ENCODE measurements at regions not wholly inside any gene's neighbourhood (a gene's known extent, or its start where the extent isn't known, plus 50 kb on each side); places are given as distances from the start of the nearest gene placed in this dataset.

- no peak overlapping the region for H3K4me3 Mint-ChIP-seq (ENCODE audit: unreplicated experiment)
- H3K27me3 Mint-ChIP-seq (ENCODE audit: unreplicated experiment) = no peaks in the 10 kb centered on the region
- H3K4me1 Mint-ChIP-seq (ENCODE audit: unreplicated experiment) = no peaks in the 10 kb centered on the region
- DNase-seq (ENCODE audit: low spot score) = no peak
- H3K27ac Mint-ChIP-seq (ENCODE audit: unreplicated experiment) = no peak overlapping the region
- H3K36me3 Mint-ChIP-seq (ENCODE audit: low read depth, unreplicated experiment) = no peaks in the 10 kb centered on the region
- no peak for TF ChIP-seq CTCF (IDR thresholded peaks at IDR 0.05; ENCODE audit: unreplicated experiment)
- H3K9me3 Mint-ChIP-seq (ENCODE audit: unreplicated experiment) = no peaks in the 10 kb centered on the region
Observed at GRCh38 chr9:13865869-13866268, 448.1 kb downstream of the NFIB start.

- Mint-ChIP-seq H3K27ac (ENCODE audit: unreplicated experiment) (no peak overlapping the region), H3K27me3 (ENCODE audit: unreplicated experiment) (no peaks in the 10 kb centered on the region), H3K4me3 (ENCODE audit: unreplicated experiment) (no peak overlapping the region), H3K36me3 (ENCODE audit: low read depth, unreplicated experiment) (no peaks in the 10 kb centered on the region), H3K9me3 (ENCODE audit: unreplicated experiment) (no peaks in the 10 kb centered on the region), H3K4me1 (ENCODE audit: unreplicated experiment) (no peaks in the 10 kb centered on the region)
- DNase-seq (ENCODE audit: low spot score) = no peak
- TF ChIP-seq CTCF (IDR thresholded peaks at IDR 0.05; ENCODE audit: unreplicated experiment) = no peak
Observed at GRCh38 chr9:13863112-13863511, 450.8 kb downstream of the NFIB start.

- Mint-ChIP-seq H3K27ac (ENCODE audit: unreplicated experiment) (no peak overlapping the region), H3K36me3 (ENCODE audit: low read depth, unreplicated experiment) (no peaks in the 10 kb centered on the region), H3K4me1 (ENCODE audit: unreplicated experiment) (no peaks in the 10 kb centered on the region), H3K27me3 (ENCODE audit: unreplicated experiment) (no peaks in the 10 kb centered on the region), H3K4me3 (ENCODE audit: unreplicated experiment) (no peak overlapping the region), H3K9me3 (ENCODE audit: unreplicated experiment) (no peaks in the 10 kb centered on the region)
- no peak for DNase-seq (ENCODE audit: low spot score)
- TF ChIP-seq CTCF (IDR thresholded peaks at IDR 0.05; ENCODE audit: unreplicated experiment) = no peak
Observed at GRCh38 chr9:13862654-13863053, 451.3 kb downstream of the NFIB start.

- no peak for TF ChIP-seq CTCF (IDR thresholded peaks at IDR 0.05; ENCODE audit: unreplicated experiment)
- Mint-ChIP-seq H3K27ac (ENCODE audit: unreplicated experiment) (no peak overlapping the region), H3K4me1 (ENCODE audit: unreplicated experiment) (no peaks in the 10 kb centered on the region), H3K9me3 (ENCODE audit: unreplicated experiment) (no peaks in the 10 kb centered on the region), H3K4me3 (ENCODE audit: unreplicated experiment) (no peak overlapping the region), H3K27me3 (ENCODE audit: unreplicated experiment) (no peaks in the 10 kb centered on the region), H3K36me3 (ENCODE audit: low read depth, unreplicated experiment) (no peaks in the 10 kb centered on the region)
- DNase-seq (ENCODE audit: low spot score) = no peak
Observed at GRCh38 chr9:13860946-13861640, 452.8 kb downstream of the NFIB start.

- H3K9me3 Mint-ChIP-seq (ENCODE audit: unreplicated experiment) = no peaks in the 10 kb centered on the region
- TF ChIP-seq CTCF (IDR thresholded peaks at IDR 0.05; ENCODE audit: unreplicated experiment) = no peak
- no peak for DNase-seq (ENCODE audit: low spot score)
- H3K4me3 Mint-ChIP-seq (ENCODE audit: unreplicated experiment) = no peak overlapping the region
- no peak overlapping the region for H3K27ac Mint-ChIP-seq (ENCODE audit: unreplicated experiment)
- H3K4me1 Mint-ChIP-seq (ENCODE audit: unreplicated experiment) = no peaks in the 10 kb centered on the region
- no peaks in the 10 kb centered on the region for H3K36me3 Mint-ChIP-seq (ENCODE audit: low read depth, unreplicated experiment)
- H3K27me3 Mint-ChIP-seq (ENCODE audit: unreplicated experiment) = no peaks in the 10 kb centered on the region
Observed at GRCh38 chr9:13860019-13860418, 453.9 kb downstream of the NFIB start.

All from endothelial cell (in vitro differentiated cells).